Testis (tissue), 2 donors: ENCODE measurements at regions not wholly inside any gene's neighbourhood (a gene's known extent, or its start where the extent isn't known, plus 50 kb on each side); places are given as distances from the start of the nearest gene placed in this dataset.
"Not testable (repeated sequence)": the region's sequence is repeated elsewhere in the genome, so short reads cannot be mapped to it uniquely, and the experiment has no call there.

Source experiments
- POLR2A ChIP-seq: fragments of 450-650 bp; IDR thresholded peaks from one replicate; pipeline ENCODE4 v1.6.1; 2017; ENCODE audit warnings: antibody characterized with exemption, mild to moderate bottlenecking, moderate library complexity
- TF ChIP-seq, protein P1 (sequence below), 3 experiments: fragments of 450-650 bp in 2 of 3; fragments of 200-600 bp in 1 of 3; sonication (generic) in 1 of 3; IDR thresholded peaks; one replicate each; pipeline ENCODE4 v1.5.1; 2016 to 2019; ENCODE audit warnings: antibody characterized with exemption in 3 of 3, mild to moderate bottlenecking in 2 of 3, moderate library complexity in 1 of 3

DNA sequence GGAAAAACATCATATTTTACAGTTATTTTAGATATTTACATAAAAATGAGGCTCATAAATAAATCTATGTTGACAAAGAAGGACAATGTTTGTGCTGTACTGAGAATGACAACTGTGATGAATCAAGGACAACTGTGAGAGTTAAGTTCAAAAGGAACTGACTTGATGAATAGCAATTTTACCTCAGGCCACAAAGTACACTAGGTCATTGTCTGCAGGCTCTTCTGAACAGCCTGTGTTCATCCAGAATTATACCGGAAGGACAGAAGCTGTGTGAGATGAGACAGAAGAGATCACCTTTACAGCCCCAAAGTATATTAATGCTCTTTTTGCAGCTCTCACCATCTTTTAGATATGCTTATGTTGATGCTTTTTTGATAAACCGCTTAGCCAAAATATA lies 2375.5 kb upstream of the PCDH20 start:
- TF ChIP-seq, protein P1, sequence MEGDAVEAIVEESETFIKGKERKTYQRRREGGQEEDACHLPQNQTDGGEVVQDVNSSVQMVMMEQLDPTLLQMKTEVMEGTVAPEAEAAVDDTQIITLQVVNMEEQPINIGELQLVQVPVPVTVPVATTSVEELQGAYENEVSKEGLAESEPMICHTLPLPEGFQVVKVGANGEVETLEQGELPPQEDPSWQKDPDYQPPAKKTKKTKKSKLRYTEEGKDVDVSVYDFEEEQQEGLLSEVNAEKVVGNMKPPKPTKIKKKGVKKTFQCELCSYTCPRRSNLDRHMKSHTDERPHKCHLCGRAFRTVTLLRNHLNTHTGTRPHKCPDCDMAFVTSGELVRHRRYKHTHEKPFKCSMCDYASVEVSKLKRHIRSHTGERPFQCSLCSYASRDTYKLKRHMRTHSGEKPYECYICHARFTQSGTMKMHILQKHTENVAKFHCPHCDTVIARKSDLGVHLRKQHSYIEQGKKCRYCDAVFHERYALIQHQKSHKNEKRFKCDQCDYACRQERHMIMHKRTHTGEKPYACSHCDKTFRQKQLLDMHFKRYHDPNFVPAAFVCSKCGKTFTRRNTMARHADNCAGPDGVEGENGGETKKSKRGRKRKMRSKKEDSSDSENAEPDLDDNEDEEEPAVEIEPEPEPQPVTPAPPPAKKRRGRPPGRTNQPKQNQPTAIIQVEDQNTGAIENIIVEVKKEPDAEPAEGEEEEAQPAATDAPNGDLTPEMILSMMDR (IDR thresholded peaks at IDR 0.05): not testable (repeated sequence)
- not testable (repeated sequence) for TF ChIP-seq POLR2A
